ENCODE measurements at regions not wholly inside any gene's neighbourhood (a gene's known extent, or its start where the extent isn't known, plus 50 kb on each side); places are given as distances from the start of the nearest gene placed in this dataset.
A peak's percentile ranks its signal among the peaks of the same experiment; 100 is the strongest.

GRCh38 chr20:60694763-60695162 lies 557.3 kb upstream of the CDH4 start:
- no peak for DNase-seq (ENCODE audit: low read depth)

GRCh38 chr20:60695226-60696000 lies 556.6 kb upstream of the CDH4 start:
- DNase-seq (ENCODE audit: low read depth) = peak; percentile 70

- DNase-seq (ENCODE audit: low read depth) = no peak
These were observed 554.8 kb upstream of the CDH4 start for GRCh38 chr20:60697252-60697651.

- DNase-seq (ENCODE audit: low read depth) = no peak
These were observed 551.3 kb upstream of the CDH4 start for GRCh38 chr20:60700728-60701127.

- no peak for DNase-seq (ENCODE audit: low read depth)
These were observed 547.9 kb upstream of the CDH4 start for GRCh38 chr20:60704147-60704546.

DNA sequence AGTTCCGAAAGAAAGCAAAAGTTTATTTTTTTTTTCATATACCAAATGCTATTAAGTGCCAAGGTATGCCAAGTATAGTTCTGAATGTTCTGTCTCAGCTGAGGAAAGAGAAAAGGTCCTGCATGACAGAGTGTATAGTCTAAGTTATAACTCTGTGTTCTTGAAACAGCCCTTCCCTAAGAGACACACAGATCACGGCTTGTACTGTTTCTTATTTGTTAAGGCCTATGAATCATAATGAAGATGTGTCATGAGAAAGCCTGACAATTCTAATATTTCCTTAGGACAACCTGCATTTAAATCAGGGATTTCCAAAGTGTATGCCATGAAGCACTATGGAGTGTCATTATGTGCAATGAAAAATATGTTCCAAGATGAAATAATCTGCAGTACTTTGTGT lies 538.7 kb upstream of the CDH4 start:
- no peak for DNase-seq (ENCODE audit: low read depth)

DNA sequence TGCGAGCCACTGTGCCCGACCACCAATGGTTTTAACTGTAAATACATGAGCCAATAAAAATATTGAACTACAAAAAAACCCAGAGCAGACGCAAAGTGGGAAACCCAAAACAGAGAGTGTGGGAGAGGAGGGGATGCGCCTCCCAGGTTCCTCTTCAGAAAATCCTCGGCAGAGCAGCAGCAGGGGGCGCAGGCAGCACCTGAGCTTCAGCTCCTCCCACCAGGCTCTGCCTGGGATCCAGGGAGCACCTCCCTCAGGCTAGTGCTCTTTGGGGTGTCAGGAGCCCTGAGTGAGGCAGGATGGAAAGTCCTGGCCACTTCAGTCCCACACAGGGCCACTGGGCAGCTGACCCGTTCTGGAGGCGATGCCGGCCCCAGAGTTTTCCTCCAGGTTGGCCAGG lies 536.9 kb upstream of the CDH4 start:
- DNase-seq (ENCODE audit: low read depth) = no peak

DNA sequence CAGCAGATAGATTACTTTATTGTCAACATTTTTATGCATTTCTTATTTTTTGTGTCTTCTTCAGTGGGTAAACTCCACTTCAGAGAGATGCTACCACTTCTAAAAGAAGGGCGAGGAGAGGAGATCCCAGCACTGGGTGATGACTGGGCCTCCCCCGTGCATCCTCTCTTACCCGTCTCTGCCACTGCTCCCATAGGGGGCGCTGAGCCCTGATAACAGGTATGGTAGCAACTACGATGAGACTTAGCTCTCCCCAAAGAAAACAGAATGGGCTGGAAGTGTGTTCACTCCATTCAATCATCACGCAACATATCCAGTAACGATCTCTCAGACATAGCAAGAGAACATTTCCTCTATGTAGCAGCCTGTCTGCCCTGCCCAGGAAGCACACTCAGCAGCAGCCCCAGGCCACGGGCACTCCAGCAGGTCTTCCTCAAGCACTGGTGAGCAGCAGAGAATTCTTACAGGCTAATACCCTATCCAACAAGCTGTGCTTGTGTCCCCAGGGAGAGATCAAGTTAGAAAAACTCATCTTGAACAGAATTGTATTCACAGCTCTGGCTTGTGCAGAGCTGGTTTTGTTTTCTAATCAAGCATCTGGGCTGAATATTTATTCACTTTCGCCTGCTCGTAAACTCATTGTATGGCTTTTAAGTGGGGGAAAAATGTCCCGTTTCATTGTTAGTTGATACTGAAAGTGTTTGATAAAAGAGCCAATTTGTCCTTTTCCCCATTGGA lies 533.1 kb upstream of the CDH4 start:
- no peak for DNase-seq (ENCODE audit: low read depth)

- DNase-seq (ENCODE audit: low read depth) = no peak
These were observed 526.7 kb upstream of the CDH4 start for GRCh38 chr20:60725311-60725906.

GRCh38 chr20:60727425-60727824 lies 524.6 kb upstream of the CDH4 start:
- DNase-seq (ENCODE audit: low read depth) = no peak

DNA sequence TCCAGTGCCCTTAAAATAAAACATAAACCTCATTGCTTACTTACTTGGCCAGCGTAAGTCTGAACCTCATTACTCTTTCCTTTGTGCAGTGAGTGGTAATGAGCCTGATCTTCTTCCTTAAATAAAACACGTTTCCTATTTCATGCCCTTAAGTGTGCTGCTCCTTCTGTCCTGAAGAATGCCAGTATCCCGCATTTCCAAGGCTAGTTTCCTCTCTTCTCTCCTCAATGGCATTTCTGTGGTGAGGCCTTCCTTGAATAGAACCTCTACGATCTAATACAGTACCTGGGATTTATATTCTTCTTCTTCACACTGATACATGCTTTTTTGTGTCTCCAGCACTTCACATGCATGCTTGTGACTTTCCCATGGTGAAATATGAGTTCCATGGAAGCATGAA lies 523.4 kb upstream of the CDH4 start:
- DNase-seq (ENCODE audit: low read depth) = no peak

DNA sequence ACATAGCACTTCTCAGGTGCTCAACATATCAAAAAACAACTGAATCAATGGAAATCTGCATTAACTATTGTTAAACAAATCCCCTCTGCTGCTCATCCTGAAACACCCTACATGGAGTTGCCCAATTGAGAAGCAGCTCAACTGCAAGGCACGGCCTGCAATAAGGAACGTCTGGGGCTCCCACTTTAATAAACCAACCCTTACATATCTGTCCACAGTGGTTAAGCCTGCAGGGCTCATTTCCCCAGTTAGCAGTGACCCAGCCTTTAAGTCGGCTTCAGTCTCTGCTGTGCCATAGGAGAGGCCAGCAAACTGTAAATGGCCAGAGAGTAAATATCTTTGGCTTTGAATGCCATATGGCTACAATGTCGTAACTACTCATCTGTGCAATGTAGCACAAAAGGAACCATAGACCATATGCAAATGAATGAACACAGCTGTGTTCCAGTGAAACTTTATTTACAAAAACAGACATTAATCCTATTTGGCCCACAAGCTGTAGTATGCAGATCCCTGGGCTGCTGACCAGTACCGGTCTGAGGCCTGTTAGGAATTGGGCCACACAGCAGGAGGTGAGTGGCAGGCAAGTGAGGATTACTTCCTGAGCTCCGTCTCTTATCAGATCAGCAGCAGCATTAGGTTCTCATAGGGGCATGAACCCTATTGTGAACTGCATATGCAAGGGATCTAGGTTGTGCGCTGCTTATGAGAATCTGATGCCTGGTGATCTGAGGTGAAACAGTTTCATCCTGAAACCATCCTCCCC lies 522.7 kb upstream of the CDH4 start:
- DNase-seq (ENCODE audit: low read depth) = no peak

- DNase-seq (ENCODE audit: low read depth) = no peak
These were observed 519.7 kb upstream of the CDH4 start for GRCh38 chr20:60732322-60732721.

DNA sequence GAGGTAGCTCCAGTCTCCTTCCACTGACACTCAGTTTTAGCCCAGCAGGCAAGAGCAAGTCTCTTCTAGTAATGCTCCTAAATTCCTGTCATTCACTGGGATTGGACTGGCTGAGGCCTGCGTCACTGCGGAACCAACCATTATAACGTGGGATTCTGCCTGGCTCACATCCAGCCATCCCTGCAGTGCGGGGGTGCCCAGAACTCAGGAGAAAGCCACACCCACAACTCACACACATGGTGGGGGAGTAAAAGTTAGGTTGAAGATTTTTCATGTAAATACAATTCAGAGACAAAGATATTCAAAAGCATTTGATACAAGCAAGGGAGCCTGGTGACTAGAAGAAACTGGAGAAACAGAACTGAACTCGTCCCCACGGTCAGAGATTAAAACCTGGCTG lies 504.0 kb upstream of the CDH4 start:
- DNase-seq (ENCODE audit: low read depth) = no peak

GRCh38 chr20:60749804-60750602 lies 502.1 kb upstream of the CDH4 start:
- no peak for DNase-seq (ENCODE audit: low read depth)

DNA sequence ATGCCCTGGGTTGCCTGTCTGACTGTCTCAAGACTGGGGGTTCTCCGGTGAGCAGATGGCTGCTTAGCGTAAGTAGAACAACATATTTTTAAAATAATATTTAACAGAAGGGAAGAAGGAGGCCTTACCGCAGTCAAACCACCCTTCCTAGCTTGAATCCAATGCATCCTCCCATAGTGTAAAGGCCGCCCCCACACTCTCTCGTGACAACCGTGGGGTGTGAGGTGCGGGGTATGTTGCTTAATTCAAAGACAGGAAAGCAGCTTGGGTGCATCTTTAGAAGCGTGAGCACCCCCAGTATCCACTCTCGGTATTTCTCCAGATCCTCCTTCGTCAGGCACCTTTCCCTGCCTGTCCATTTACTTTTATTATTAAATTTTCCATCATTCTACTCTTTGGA lies 501.2 kb upstream of the CDH4 start:
- DNase-seq (ENCODE audit: low read depth) = no peak

DNA sequence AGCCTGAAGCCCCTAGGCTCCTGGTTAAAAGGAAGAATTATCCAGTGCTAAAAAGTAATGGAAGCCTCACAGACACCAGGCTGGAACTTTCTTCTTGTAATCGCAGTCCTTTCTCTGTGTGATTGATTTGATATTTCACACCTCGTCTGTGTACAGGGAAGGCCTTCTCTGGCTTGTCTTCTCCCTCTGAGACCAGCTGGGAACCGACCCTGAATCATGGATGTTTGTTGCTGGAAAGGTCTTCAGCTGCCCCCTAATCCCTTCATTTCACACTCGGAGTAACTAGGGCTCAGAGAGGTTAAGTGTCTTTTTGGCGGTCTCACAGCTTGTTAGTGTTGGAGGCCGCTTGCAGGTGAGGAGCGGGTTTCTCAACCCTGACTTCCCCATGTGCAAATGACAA lies 500.2 kb upstream of the CDH4 start:
- DNase-seq (ENCODE audit: low read depth) = no peak

GRCh38 chr20:60752741-60753420 lies 499.2 kb upstream of the CDH4 start:
- DNase-seq (ENCODE audit: low read depth) = no peak

DNA sequence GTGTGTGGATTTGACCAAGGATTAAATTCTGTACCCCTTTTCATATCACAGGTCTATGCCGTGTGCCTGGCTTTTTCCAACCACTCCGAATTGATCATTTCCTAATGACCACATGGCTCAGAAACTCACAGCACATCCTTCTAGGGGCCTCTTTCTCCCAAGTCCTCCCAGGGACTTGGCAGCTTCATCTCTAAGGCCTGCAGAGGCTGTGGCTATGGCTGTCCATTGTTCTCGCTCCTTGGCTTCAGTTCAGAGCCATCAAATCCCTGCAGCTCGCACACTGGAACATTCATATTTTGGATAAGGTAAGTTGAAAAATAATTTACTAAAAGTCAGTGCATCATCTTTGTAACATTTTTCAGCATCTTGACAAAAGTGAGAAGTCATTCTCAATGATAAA lies 497.2 kb upstream of the CDH4 start:
- DNase-seq (ENCODE audit: low read depth) = no peak

- DNase-seq (ENCODE audit: low read depth) = no peak
These were observed 492.4 kb upstream of the CDH4 start for GRCh38 chr20:60759651-60760050.

Data from amniotic epithelial cell (primary cell).